Sigmoid colon (tissue), 4 donors: ENCODE measurements at regions not wholly inside any gene's neighbourhood (a gene's known extent, or its start where the extent isn't known, plus 50 kb on each side); places are given as distances from the start of the nearest gene placed in this dataset.

ENCODE experiments used
- CTCF ChIP-seq, 4 experiments: fragments of 450-650 bp in 3 of 4; fragments of 200-600 bp in 1 of 4; IDR thresholded peaks; one replicate each; pipeline ENCODE4 v1.5.1; 2016 to 2019; ENCODE audit warnings: antibody characterized with exemption in 4 of 4, mild to moderate bottlenecking in 3 of 4, moderate library complexity in 2 of 4
- EP300 ChIP-seq, 4 donors: sonication (generic); formaldehyde crosslinking; IDR thresholded peaks; one replicate each; pipeline ENCODE4 v1.6.1; 2017; ENCODE audit warnings: antibody characterized with exemption in 4 of 4
- POLR2A ChIP-seq, 2 donors: fragments of 450-650 bp; IDR thresholded peaks; one replicate each; pipeline ENCODE4 v1.6.1; 2016; ENCODE audit warnings: antibody characterized with exemption in 2 of 2, mild to moderate bottlenecking in 2 of 2, moderate library complexity in 2 of 2
- POLR2AphosphoS5 ChIP-seq, 4 donors: sonication (generic); formaldehyde crosslinking; IDR thresholded peaks; one replicate each; pipeline ENCODE4 v1.6.1; 2017; ENCODE audit warnings: antibody characterized with exemption in 4 of 4

DNA sequence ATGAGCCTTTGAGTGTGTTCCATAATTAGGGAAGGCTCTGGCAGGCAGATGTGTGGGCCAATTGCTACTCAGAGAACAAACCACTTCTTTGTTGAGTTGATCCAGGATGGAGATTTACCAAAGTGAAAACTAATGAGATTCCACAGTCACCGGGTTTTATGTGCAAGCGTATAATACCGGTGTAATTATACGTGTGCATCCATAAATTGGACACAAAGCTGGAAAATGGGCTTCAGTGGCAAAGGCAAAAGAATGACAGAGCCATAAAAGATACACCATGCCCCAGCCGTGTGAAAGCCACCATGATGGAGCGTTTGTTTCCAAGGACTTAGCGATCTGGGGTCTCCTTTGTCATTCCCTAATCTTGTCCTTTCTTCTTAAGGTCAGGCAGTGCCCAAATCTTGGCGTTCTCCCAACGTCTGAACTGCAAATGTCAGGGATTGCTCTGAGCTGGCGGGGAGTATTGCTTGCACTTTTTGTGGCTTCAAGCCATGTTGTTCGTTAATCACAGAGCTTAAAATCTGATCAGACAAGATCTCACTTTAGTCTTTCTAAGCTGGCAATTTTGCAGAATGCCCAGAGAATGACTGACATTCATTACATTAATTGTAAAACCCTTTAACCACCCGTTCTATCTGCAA, 70.1 kb downstream of the NPTX2 start:
- TF ChIP-seq POLR2AphosphoS5 (IDR thresholded peaks at IDR 0.05) (no peak), CTCF (IDR thresholded peaks at IDR 0.05) (no peak), EP300 (IDR thresholded peaks at IDR 0.05) (no peak), POLR2A (IDR thresholded peaks at IDR 0.05) (no peak)
